Activated CD8-positive, alpha-beta memory T cell treated with anti-CD3 and anti-CD28 coated beads, Interleukin-2, amount 10 ng/mL, durations not matched to agents 7 days and 5 days (primary cell): ENCODE measurements at regions not wholly inside any gene's neighbourhood (a gene's known extent, or its start where the extent isn't known, plus 50 kb on each side); places are given as distances from the start of the nearest gene placed in this dataset.

Experiments used
- ATAC-seq: fragments of 150-1000 bp; cut with Tn5 transposase; one replicate; pipeline ENCODE4 v1.10.0; 2021; ENCODE audit warnings: moderate library complexity
- CTCF ChIA-PET: fragments of 350-600 bp; sonication (Branson Sonifier 250); formaldehyde crosslinking; loops from one replicate; lab custom pipeline; 2021; ENCODE audit warnings: antibody characterized with exemption; lab: Charles Lee
- DNase-seq: peaks from one replicate; pipeline ENCODE4 v3.0.0-alpha.2; 2020
- H3K27ac Mint-ChIP-seq: one replicate; pipeline ENCODE4 v1.8.0; 2021; ENCODE audit warnings: mild to moderate bottlenecking, mixed read lengths
- H3K27me3 Mint-ChIP-seq: one replicate; pipeline ENCODE4 v1.8.0; 2021; ENCODE audit warnings: mixed read lengths
- H3K36me3 Mint-ChIP-seq: one replicate; pipeline ENCODE4 v1.8.0; 2021; ENCODE audit warnings: mild to moderate bottlenecking, mixed read lengths
- H3K4me1 Mint-ChIP-seq: one replicate; pipeline ENCODE4 v1.8.0; 2021; ENCODE audit warnings: mixed read lengths
- H3K4me3 Mint-ChIP-seq: one replicate; pipeline ENCODE4 v1.8.0; 2021; ENCODE audit warnings: mild to moderate bottlenecking, moderate library complexity, mixed read lengths
- H3K9me3 Mint-ChIP-seq: one replicate; pipeline ENCODE4 v1.8.0; 2022; ENCODE audit warnings: low read depth, mixed read lengths

DNA sequence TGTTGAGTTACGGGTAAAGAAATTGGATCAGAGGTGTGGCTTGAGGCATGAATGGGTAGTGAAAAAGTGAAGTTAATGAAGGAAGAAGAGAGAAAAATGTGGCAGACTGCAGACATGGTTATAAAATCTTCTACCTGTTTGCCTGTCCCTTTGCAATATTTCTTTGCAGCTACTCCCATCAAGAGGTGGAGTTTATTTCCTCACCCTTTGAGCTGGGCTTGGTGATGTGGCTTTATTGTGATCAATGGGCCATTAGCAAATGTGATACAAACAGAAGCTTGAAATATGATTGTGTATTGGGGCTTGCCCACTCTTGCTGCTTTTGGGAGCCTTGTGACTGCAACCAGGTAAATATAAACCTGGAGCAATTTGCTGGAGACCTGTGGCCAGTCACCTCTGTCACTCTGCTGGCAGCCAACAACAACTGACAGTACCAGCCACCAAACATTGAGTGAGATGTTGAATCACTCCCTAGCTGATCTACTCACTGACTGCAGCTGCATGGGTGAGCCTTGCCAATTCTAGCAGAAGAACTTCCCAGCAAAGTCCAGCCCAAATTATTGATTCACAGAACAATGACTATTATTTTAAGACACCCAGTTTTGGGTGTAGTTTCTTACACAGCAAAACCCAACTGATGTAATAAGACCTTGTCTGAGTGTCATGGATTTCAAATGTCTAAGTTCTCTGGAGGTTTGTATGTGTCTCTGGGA is 151.0 kb upstream of the ATP2B1 start:
- no peak overlapping the region for H3K4me3 Mint-ChIP-seq
- H3K27me3 Mint-ChIP-seq = no peaks in the 10 kb centered on the region
- peaks cover 5% of the 10 kb centered on the region for H3K9me3 Mint-ChIP-seq
- H3K36me3 Mint-ChIP-seq = peaks cover 18% of the 10 kb centered on the region
- DNase-seq (no peak), ATAC-seq (no peak)
- no peak overlapping the region for H3K27ac Mint-ChIP-seq
- CTCF ChIA-PET = interaction anchor here (0.5 kb wide), 1 partner anchor 160 kb away, joined by 3 read pairs; no protein-coding TSS in a partner anchor
- peaks cover 50% of the 10 kb centered on the region for H3K4me1 Mint-ChIP-seq

DNA sequence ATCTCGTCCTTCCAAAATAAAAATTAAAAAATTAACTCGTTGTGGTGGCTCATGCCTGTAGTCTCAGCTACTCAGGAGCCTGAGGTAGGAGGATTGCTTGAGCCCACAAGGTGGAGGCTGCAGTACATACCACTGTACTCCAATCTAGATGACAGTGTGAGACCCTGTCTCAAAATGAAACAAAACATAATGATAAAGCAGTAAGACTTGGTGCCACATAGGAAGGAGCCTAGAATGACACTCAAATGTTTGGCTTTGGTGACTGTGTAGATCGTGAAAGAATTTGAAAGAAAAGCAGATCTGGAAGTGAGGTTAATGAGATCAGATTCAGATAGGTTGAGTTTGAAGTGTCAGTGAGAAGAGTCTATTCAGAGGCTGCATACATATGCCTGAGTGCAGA is 150.1 kb upstream of the ATP2B1 start:
- Mint-ChIP-seq H3K9me3 (peaks cover 3% of the 10 kb centered on the region), H3K36me3 (peaks cover 16% of the 10 kb centered on the region), H3K4me1 (peaks cover 44% of the 10 kb centered on the region), H3K4me3 (no peak overlapping the region), H3K27ac (peak overlapping the region; percentile 8), H3K27me3 (no peaks in the 10 kb centered on the region)
- ATAC-seq (no peak), DNase-seq (no peak)
- CTCF ChIA-PET = no interaction called here

DNA sequence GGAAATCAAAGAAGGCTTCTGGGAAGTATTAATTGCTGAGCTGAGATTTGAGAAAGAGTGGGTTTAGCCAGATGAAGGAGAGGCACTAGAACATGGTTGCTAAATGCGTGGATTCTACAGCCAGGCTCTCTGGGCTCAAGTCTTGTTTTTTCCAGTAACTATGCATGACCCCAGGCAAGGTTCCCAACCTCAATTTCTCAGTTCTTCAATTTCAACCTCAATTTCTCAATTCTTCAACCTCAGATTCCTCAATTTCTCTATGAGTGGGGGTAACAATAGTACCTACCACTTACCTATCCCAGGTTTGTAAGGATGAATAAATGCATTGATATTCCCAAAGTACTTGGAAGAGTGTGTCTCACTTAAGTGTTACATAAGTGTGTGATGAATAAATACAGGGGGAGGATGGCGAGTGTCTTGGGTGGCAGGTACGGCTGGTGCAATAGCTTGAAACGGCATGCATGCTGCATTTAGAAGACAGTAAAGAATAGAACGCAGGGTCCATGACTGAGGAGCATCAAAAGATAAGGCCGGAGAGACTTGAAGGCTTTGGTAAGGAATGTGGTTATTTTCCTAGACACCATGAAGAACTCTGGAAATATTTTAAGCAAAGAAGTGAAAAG is 149.1 kb upstream of the ATP2B1 start:
- H3K27ac Mint-ChIP-seq = no peak overlapping the region
- H3K4me1 Mint-ChIP-seq = peaks cover 34% of the 10 kb centered on the region
- H3K4me3 Mint-ChIP-seq = no peak overlapping the region
- H3K36me3 Mint-ChIP-seq = peaks cover 10% of the 10 kb centered on the region
- peaks cover 3% of the 10 kb centered on the region for H3K9me3 Mint-ChIP-seq
- H3K27me3 Mint-ChIP-seq = no peaks in the 10 kb centered on the region
- no peak for ATAC-seq
- CTCF ChIA-PET = interaction anchor here (1.5 kb wide), 1 partner anchor 8 kb away, joined by 5 read pairs; no protein-coding TSS in a partner anchor
- no peak for DNase-seq

DNA sequence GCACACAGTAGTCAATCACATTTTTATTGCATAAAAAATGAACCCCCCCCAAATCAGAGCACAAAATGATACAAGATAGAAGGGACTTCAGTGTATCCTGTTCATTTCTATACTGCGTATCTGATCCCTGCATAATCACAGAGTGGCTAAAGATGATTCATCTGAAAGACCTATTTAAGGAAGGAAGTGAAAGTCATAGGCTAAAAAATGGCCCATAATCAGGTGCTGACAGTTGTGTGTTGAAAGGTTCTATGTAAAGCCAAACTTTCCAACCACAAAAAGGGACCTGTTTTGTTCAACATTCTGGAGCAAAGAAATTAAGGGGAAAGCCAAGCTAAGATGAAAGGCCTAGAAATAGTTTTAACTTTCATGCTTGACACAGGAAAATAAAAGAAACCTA is 147.8 kb upstream of the ATP2B1 start:
- Mint-ChIP-seq H3K27me3 (no peaks in the 10 kb centered on the region), H3K36me3 (peaks cover 4% of the 10 kb centered on the region), H3K4me3 (no peak overlapping the region), H3K9me3 (peaks cover under 1% of the 10 kb centered on the region), H3K4me1 (peaks cover 26% of the 10 kb centered on the region), H3K27ac (peak overlapping the region; percentile 30)
- CTCF ChIA-PET = interaction anchor here (1.5 kb wide), 1 partner anchor 10 kb away, joined by 5 read pairs; no protein-coding TSS in a partner anchor
- DNase-seq (no peak), ATAC-seq (peak; percentile 51)

DNA sequence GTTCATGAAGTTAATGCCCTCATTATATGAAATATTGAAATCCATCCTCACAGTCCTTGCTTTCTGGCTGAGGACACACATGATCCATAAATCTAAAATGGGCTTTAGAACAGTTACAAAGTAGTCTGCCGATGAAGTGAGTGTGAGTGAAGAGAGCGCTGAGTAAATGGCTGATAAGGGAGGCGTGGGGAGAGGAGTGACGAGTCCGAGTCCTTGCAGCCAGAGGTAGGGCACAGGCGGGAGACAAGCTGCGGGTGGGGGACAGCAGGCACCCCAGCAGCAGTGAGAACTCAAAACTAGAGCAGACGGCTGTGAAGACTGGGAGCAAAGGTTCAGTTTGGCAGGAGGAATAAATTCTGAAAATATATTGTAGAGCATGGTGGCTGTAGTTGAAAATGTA is 140.1 kb upstream of the ATP2B1 start:
- no peak for DNase-seq
- H3K4me1 Mint-ChIP-seq = no peaks in the 10 kb centered on the region
- no peaks in the 10 kb centered on the region for H3K9me3 Mint-ChIP-seq
- H3K27ac Mint-ChIP-seq = no peak overlapping the region
- no peaks in the 10 kb centered on the region for H3K36me3 Mint-ChIP-seq
- ATAC-seq = no peak
- no peaks in the 10 kb centered on the region for H3K27me3 Mint-ChIP-seq
- CTCF ChIA-PET = no interaction called here
- no peak overlapping the region for H3K4me3 Mint-ChIP-seq

DNA sequence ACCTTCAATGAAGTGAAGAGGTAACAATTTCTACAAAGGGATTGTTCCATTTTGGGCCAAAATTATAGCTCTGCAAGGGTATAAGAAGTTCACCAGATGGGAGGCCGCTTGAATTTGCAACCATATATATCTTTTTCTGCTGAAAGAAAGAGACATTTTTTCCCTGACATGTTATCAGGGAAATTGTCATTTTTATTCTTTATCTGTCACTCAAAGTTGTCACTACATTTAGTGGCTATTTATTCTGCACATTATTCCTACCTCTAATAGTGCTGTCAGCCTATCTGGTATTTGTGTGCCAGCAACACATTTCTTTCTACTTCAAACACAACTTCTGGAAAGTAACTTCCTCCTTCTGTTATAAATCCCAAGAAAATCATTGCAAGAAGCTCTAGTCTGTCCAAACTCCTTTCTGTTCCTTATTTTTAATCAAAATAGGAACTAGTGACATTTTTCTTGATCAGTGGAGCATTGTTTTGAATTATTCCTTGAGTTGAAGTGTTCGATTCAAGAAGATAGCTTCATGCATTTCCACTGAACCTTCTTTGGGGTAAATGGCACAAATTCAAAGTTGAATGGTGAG is 137.9 kb upstream of the ATP2B1 start:
- Mint-ChIP-seq H3K9me3 (no peaks in the 10 kb centered on the region), H3K4me3 (no peak overlapping the region), H3K27ac (no peak overlapping the region), H3K36me3 (no peaks in the 10 kb centered on the region), H3K27me3 (no peaks in the 10 kb centered on the region), H3K4me1 (no peaks in the 10 kb centered on the region)
- DNase-seq (no peak), ATAC-seq (no peak)
- CTCF ChIA-PET = no interaction called here

DNA sequence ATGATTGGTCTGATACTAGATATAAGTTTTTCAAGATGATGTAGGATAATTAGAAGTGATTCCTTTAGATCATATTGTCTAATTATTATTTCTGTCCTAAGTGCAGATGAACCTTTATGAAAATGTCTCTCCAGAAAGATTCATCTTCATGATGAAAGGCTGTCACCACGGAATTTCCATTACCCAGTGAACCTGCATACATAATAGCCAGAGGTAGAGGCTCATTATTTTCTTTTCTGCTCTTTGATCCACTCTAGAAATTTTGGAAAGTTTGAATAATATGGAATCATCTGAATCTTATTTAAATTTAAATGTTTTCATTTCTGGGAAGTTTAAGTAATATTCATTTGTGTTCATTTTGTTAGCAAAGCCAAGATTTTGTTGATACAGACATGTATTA is 137.1 kb upstream of the ATP2B1 start:
- Mint-ChIP-seq H3K4me3 (no peak overlapping the region), H3K27ac (no peak overlapping the region), H3K27me3 (no peaks in the 10 kb centered on the region), H3K36me3 (no peaks in the 10 kb centered on the region), H3K9me3 (no peaks in the 10 kb centered on the region), H3K4me1 (no peaks in the 10 kb centered on the region)
- no peak for DNase-seq
- CTCF ChIA-PET = no interaction called here
- no peak for ATAC-seq

DNA sequence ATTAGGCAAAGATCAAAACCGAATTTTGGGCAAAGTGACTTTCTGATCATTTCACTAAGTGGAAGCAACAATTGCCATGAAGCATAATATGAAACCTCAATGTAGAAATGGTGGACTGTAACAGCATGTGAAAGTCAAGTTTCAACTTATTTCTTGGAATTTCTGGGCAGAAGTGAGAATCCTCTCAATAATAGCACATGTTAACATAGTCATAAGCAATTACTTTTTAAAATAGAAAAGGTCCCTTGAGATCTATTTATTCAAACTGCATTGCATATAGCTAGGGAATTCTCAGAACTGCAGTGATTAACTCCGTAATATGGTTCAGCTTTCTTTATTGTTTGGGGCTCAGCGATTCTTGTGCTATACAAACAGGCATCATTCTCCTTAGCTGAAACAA is 136.7 kb upstream of the ATP2B1 start:
- no peaks in the 10 kb centered on the region for H3K27me3 Mint-ChIP-seq
- CTCF ChIA-PET = no interaction called here
- H3K9me3 Mint-ChIP-seq = no peaks in the 10 kb centered on the region
- no peaks in the 10 kb centered on the region for H3K36me3 Mint-ChIP-seq
- H3K27ac Mint-ChIP-seq = no peak overlapping the region
- DNase-seq (no peak), ATAC-seq (no peak)
- no peak overlapping the region for H3K4me3 Mint-ChIP-seq
- no peaks in the 10 kb centered on the region for H3K4me1 Mint-ChIP-seq

DNA sequence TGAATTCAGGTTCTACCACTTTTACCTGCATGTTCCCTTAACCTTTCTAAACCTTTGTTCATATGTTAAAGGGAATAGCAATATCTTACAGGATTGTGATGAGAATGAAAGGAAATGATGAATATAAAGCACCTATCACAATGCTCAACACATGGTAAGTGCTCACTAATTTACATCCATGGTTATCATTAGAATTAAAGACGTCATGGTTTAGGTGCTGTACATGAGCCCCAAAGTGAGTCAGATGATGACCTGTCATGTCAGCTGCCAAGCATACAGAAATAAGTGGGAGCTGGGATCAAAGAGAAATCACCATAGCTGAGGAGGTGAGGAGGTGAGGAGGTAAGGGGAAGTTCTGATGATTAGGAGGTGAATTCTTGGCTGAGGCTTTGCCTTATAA is 135.9 kb upstream of the ATP2B1 start:
- no peaks in the 10 kb centered on the region for H3K4me1 Mint-ChIP-seq
- H3K4me3 Mint-ChIP-seq = no peak overlapping the region
- no peaks in the 10 kb centered on the region for H3K27me3 Mint-ChIP-seq
- no peak overlapping the region for H3K27ac Mint-ChIP-seq
- H3K9me3 Mint-ChIP-seq = no peaks in the 10 kb centered on the region
- CTCF ChIA-PET = no interaction called here
- no peaks in the 10 kb centered on the region for H3K36me3 Mint-ChIP-seq
- no peak for DNase-seq
- ATAC-seq = no peak

DNA sequence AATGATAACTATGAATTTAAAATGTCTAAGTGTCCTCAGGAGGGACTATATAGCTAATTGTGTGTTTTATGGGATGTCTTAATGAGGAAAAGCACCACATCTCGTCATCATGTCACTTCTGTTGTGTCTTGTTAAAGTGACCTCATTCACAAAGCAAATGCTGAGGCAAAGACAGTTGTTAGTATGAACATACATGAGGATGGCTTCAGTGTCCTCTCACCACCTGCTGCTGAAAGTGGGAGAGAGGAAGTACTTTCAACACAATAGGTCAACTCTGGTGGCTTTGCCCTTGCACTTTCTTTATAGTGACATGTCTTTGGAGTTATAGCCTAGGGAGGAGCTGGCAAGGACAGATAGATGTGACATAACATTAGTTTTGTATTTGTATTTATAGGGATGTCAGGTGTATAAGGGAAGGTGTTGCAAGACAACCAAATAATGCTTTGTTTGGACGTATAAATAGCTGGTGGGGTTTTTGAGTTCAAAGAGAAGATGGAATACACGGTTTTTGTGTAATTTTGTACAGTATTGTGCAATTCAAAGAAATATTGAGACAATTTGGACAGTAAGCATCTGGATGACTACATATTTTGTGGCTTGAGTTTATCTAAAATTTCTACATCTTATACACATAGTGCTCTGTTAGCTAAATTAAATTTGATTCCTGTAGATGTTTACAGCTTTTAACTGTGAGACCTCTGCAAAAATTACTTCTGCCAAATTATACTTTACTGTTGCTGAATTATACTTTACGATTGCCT is 131.7 kb upstream of the ATP2B1 start:
- CTCF ChIA-PET = no interaction called here
- no peak for ATAC-seq

DNA sequence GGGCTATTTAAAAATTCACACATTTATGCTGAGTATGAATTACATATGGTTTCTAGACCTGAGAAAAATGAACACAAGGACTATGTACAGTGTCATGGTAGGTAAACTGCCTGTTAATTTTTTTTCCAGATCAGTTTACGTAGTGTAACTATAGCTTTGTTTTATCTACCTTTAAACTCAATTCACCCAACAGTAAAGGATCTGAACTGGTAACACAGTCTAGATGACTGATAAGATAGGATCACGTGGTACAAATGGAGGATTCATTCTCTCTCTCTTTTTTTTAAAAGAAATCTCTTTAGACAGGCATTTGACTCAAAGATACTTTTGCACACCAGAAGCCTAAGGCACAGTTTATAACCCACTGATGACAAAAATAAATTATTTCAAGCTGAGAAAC is 130.8 kb upstream of the ATP2B1 start:
- CTCF ChIA-PET = no interaction called here
- Mint-ChIP-seq H3K4me1 (no peaks in the 10 kb centered on the region), H3K36me3 (no peaks in the 10 kb centered on the region), H3K27ac (no peak overlapping the region), H3K4me3 (no peak overlapping the region), H3K27me3 (no peaks in the 10 kb centered on the region), H3K9me3 (no peaks in the 10 kb centered on the region)
- ATAC-seq = no peak
- no peak for DNase-seq

More for the DNA sequence above, 131.7 kb upstream of the ATP2B1 start:
- Mint-ChIP-seq H3K36me3 (no peaks in the 10 kb centered on the region), H3K27ac (no peak overlapping the region), H3K27me3 (no peaks in the 10 kb centered on the region), H3K4me1 (no peaks in the 10 kb centered on the region), H3K9me3 (no peaks in the 10 kb centered on the region), H3K4me3 (no peak overlapping the region)
- no peak for DNase-seq

DNA sequence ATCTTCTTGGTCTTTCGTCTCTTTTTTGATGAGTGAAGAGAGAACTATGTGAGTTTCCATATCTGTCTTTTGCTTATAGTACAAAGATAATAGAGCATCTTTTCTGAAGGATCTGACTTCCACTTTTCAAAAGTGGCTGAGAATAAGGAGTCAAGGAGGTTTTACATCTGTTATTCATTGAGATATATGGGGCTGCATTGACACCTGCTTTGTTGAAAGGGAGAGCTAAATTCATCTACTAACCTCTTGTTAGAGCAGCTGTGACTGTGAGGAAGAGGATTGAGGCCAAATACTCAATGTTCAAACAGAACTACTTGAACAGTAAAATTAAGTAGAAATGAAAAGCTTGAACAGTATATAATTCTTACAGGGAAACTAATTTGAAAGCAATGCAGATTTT is 130.2 kb upstream of the ATP2B1 start:
- H3K4me3 Mint-ChIP-seq = no peak overlapping the region
- CTCF ChIA-PET = no interaction called here
- DNase-seq (no peak), ATAC-seq (no peak)
- no peak overlapping the region for H3K27ac Mint-ChIP-seq
- H3K27me3 Mint-ChIP-seq = no peaks in the 10 kb centered on the region
- H3K4me1 Mint-ChIP-seq = no peaks in the 10 kb centered on the region
- H3K36me3 Mint-ChIP-seq = no peaks in the 10 kb centered on the region
- no peaks in the 10 kb centered on the region for H3K9me3 Mint-ChIP-seq

DNA sequence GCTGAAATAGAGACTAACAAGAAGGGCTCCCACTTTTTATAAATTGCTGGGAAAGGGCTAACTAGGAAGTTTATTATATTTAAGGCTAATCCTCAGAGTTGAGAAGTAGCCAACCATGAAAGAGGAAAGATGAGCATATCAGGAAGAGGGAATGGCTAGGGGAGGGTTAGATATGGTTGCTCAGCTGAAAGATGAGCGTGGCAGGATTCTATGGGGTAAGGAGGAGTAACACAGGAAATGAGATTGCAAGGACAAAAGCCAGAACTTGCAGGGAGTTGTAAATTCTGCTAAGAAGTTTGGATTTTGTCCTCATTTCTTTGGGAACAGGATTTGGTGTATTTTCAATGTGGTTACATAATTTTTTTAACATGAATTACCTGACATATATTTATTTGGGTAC is 127.4 kb upstream of the ATP2B1 start:
- DNase-seq (no peak), ATAC-seq (no peak)
- CTCF ChIA-PET = no interaction called here
- Mint-ChIP-seq H3K4me1 (no peaks in the 10 kb centered on the region), H3K27me3 (no peaks in the 10 kb centered on the region), H3K27ac (no peak overlapping the region), H3K4me3 (no peak overlapping the region), H3K36me3 (no peaks in the 10 kb centered on the region), H3K9me3 (no peaks in the 10 kb centered on the region)
